NOMO-1 (cell line): ENCODE measurements at regions not wholly inside any gene's neighbourhood (a gene's known extent, or its start where the extent isn't known, plus 50 kb on each side); places are given as distances from the start of the nearest gene placed in this dataset.

Experiments
- DNase-seq, 2 experiments: peaks; one replicate each; lab custom pipeline; 2025; ENCODE audit not compliant: unreplicated experiment in 2 of 2; lab: John Stamatoyannopoulos, UW

DNA sequence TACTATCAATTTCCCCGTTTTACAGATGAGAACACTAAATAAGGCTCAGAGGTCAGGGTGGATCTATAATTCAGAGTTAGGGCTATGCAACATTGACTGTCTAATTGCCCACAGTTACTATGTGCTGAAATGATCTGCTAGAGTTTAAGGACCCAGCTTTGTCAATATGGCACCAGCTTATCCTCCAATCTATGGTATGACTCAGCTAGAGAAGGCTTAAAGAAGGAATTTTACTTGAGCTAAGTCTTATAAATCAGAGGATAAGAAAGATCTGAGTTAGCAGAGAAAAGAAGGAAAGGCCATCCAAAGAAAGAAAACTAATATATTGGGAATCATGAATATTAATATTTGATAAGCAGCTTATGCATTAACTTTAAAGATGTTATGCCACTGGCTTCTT lies 78.1 kb downstream of the ASB9 start:
- DNase-seq, result no peak

DNA sequence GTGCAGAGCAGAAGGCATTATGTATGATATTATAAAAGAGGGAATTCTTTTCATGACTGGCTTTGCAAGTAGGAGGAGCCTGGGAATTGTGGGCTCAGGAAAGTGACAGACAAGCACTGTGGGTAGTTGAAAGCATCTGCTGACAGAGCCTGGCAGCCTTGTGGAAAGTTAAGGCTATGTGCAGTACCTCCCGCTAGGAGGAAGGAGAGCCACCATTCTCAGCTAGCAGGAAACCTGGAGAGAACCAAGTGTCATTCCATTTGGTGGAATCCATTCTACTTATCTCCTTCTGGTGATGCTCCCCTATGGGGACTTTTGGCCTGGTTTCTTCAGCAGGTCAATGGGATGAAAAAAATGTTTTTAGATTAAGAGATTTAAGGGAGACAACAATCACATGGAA lies 81.8 kb downstream of the ASB9 start:
- DNase-seq, result no peak

DNA sequence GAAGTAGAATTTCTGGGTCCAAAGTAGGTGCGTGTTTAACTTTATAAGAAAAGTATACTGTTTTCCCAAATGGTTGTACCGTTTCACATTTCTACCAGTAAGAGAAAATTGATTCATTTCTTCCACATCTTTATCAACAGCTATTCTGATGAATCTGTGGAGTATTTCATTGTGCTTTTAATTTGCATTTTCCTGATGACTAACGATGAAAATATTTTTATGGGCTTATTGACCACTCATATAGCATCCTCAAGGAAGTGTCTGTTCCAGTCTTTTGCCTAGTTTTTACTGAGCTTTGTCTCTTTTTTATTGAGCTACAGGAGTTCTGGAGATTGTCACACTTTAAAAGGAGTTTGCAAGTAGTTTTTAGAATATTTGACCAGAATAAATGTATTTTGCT lies 92.6 kb downstream of the ASB9 start:
- DNase-seq, result no peak

DNA sequence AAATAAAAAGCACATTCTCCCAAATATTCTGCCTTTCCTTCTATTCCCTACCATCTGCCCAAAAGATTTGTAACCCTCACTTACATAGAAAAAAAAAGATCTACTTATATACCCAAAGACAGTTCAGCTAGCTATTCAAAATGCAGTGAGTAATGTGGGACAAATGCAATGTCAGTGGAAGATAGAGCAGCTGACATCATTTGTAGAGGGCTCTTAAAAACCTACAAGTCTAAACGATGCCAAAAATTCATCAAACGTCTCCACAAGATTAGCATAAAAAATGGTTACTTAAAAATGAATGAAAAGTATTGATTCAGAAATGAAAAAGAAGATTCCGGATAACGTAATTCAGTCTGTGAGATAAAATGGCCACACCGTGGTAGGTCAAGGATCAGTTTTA lies 96.5 kb downstream of the ASB9 start:
- DNase-seq, result no peak

DNA sequence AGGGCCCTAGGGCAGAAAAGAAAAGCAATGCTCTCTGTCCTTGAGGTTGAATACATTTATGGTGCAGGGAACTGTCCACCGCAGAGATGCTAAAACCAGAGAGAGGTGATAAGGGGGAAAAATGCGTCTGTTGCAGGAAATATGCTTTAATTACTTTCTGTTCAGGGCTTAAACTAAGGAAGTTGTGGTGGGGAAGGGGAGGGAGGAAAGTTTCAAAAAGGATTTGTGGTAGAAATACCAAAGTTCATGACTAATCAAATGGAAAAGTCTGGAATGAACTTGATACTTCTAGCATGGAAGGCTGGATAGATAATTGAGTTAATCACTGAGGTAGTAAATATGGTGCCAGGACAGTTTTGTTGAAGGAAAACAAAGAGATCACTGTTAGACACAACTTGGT lies 99.0 kb downstream of the ASB9 start:
- DNase-seq, result no peak

DNA sequence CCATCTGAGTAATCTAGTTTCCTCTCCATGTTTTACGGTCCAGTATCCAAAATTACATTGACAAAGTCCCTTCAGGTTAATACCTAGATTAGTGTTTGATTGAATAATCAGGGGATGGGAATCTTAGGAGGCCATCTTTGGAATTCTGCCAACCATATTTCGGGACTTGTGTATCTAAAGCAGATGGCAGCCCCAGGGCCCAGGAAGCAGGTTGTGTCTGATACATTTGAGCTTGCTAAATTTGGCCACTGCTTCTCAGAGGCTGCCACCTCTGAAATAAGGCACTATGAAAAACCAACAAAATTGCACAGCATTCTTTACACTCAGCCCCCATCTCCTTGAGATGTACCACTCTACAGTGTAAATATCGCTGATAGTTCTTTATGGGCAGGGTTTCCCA lies 102.1 kb downstream of the ASB9 start:
- DNase-seq, result no peak

DNA sequence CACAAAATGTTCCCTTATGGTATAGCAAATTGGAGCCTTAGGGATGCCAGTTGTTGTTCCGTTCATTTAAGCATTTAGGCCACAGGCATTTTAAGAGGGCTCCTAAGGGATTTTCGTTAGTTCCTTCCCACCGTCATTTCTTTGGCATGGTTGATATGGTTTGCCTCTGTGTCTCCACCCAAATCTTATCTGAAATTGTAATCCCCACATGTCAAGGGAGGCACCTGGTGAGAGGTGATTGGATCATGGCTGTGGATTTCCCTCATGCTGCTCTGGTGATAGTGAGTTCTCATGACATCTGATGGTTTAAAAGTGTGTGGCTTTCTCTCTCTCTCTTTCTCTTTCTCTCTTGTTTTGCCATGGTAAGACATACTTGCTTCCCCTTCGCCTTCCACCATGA lies 104.1 kb downstream of the ASB9 start:
- no peak for DNase-seq

DNA sequence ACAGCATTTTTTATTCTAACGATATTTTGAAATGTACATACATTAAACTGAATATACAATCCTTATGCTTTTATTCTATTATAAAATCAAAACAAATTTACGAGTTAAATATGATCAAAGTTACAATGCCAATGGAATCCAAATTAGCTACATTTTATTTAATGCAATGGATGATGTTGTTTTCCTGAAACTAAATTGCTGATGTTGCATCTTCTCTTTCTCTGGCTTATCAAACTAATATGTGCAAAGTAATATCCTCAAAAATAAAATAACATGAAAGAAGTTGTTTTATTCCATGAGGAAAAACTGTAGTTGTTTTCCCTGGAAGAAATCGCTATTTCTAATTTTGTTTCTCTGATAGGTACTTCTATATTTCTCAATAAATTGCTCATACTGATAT lies 106.8 kb downstream of the ASB9 start:
- DNase-seq, result no peak

DNA sequence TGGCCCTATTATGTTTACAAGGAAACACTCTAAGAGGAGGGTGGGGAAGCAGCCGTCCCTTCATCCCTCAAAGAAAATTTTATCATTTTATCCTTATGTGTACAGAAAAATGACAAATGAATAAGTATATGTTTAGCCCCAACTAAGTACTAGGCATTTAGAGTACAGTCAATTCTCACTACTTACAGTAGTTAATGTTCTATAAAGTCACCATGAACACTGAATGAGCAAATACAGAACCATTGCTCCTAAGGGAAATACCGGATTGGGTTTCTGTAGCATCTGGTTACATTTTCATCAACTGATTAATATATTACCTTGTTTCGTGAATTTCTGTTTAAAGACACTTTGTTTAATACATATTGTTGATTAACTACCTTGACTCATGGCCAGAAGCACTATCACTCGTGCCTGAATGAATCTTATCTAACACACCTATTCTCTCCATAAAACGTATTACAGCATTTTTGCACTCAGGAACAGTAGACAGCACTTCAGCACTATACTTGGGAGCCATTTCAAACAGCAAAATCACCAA lies 109.3 kb downstream of the ASB9 start:
- DNase-seq, result no peak

DNA sequence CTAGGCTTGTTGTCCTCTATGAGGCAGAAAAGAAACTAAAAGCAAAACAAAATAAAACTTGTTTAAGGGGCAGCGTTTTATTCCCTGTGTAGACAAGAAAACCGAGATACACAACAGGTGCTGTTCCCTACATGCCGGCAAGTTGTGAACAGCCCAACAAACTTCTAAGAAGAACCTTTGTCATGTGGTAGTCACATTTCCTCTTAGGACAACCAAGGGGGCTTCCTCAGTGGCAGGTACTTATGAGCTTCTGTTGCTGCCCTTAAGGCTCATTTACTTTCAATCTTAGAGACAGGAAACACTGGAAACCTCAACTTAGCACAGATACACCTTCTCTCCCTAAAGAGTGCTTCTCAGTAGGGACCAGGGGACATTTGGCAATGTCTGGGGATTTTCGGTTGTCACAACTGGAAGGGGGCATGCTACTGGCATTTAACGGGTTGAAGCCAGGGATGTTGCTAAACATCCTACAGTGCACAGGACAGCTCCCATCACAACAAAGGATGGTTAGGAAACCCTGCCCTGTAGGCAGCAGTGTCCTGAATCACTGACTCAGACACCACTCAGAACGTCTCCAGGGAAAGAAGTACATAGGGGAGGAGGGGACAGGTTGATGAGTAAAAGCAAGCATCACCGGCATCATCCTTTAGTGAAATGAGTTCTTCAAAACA lies 111.0 kb downstream of the ASB9 start:
- no peak for DNase-seq

DNA sequence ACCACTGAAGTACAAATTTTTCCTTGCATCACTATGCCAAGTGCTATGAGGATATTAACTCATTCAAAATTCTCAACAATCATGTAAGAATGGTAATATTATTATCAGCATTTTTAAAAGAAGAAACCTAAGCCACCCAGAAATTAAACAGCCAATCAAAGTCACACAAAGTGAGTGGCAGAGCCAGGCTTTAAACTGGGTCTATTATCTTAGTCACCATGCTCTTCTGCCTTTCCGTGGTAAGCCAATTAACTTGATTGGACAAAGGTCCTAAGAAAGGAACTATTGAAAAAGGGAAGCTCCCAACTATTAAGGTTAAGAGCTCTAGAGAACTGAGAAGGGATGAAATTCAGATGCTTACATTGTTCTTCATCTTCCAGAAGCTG lies 111.5 kb downstream of the ASB9 start:
- no peak for DNase-seq

DNA sequence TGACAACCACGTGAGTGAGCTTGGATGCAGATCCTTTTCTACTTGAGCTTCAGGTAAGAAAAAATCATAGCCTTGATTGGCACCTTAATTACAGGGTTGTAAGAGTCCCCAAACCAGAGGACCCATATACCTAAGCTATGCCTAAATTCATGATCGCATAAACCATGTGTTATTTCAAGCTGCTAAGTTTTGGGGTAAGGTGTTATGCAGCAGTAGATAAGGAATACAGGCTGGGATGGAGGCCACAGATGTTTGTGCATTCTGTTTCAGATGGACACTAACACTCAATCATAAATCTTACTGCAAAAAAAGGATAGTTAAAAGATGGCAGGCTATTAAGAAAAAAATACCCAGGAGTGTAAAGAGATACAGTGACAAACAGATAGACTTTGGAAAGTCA lies 112.3 kb downstream of the ASB9 start:
- DNase-seq, result no peak

DNA sequence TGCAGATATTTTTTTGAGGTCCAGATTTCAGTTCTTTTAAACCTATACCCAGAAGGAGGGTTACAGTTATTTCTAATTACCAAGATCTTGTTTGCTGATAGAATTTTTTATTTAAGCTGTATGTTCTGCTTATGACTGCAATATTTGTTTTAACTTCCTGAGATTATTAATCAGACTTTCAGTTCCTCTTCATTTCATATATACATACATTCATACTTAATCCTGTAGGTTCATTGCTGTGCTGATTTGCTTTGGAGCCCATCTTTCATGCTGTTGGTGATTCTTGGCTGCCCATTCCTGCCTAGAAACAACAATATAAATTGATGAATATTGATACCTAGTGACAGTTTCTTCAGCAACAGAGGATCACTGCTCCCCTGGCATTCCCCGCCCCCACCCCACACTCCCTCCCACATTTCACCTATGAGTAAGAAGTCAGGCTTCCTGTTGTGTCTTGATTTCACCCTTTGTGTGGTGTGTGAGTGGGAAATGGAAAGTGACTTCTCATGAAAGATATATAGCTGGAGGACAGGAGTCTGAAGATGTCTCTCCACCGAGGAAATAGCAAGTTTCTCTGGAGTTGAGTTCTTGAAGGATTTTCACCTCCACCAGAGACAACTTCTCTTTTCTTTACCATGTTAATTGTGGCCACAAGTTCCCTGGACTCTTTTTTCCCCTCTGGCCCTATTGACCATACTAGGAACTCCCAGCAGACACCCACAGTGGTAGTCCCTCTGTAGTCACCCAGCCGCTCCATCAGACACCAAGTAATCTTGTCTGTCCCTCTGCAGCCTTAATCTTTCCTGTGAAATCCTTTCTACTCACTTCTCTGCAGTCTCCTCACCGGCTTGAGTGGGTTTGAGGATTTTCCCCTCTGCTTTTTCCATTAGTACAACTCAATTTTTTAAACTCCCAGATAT lies 118.4 kb downstream of the ASB9 start:
- no peak for DNase-seq

DNA sequence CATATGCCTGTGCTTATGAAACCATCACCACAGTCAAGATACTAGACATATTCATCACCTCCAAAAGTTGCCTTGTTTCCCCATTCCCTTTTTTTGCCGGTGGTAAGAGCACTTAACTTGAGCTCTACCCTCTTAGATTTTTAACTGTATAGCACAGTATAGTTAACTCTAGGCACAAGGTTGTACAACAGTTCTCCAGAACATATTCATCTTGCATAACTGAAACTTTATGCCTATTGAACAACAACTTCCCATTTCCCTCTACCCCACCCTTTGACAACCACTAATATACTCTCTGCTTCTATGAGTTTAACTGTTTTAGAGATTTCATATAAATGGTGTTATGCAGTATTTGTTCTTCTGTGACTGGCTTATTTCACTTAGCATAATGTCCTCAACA lies 119.3 kb downstream of the ASB9 start:
- peak; percentile 26 to 48 for DNase-seq

DNA sequence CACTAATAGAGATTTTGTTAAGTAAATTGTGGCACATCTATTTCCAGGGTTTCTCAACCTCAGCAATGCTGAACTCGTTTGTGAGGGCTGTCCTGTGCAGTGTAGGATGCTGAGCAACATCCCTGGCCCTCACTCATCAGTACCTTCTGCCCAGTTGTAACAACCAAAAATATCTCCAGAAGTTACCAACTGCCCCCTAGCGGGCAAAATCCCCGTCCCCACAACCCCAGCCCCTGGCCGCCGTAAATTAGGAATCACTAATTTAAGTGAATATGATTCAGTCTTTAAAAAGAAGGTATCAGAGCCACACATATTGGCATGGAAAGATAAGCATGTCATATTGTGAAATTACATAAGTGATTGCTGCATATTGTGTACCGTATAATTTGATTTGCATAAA lies 123.4 kb downstream of the ASB9 start:
- DNase-seq, result no peak

DNA sequence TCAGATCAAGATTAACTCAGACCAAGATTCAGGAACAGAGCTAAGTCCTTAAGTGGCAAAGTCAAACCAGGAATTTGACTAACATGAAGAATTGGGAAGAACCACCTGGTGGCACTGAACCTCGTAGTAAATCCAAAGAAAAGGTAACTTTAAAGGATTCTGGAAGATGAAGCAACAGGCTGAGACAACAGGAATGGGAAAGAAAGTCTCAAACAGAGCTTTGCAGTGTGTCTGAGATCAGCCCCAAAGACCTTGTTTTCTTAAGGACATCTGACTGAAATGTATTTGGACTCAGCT lies 126.1 kb downstream of the ASB9 start:
- no peak for DNase-seq

DNA sequence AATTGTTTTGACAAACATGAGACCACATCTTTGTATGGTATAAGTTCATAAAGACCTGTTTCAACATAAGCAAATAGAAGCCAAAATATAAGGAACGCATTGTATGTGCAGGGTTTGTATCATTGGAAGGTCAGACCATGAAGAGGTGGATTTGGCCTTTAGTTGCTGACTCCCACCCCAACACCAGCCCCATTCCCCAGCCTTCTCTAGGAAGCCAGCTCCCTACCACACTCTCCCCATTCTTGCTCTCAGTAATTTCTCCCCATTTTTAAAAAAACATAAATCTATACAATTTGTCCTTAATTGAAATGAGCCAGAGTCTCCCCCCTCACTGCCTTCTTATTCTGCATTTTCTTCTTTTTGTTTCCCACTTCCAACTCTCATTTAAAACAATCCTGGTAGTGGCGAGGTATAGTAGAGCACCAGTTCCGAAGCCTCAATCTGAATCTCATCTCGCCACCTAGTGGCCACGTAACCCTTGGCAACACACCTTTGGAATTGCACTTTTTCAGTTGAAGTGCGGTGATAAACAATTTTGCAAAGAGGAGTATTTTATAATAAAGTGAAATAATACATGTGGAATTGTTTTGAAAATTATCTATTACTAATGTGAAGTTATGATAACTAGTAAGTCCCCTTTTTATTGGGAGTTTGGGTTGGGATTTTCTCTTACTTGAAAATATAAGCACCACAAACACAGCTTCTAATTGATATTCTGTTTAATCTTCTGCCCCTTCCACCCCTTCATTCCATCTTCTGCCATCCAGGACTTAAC lies 126.6 kb downstream of the ASB9 start:
- DNase-seq, result peak; percentile 10 to 32

DNA sequence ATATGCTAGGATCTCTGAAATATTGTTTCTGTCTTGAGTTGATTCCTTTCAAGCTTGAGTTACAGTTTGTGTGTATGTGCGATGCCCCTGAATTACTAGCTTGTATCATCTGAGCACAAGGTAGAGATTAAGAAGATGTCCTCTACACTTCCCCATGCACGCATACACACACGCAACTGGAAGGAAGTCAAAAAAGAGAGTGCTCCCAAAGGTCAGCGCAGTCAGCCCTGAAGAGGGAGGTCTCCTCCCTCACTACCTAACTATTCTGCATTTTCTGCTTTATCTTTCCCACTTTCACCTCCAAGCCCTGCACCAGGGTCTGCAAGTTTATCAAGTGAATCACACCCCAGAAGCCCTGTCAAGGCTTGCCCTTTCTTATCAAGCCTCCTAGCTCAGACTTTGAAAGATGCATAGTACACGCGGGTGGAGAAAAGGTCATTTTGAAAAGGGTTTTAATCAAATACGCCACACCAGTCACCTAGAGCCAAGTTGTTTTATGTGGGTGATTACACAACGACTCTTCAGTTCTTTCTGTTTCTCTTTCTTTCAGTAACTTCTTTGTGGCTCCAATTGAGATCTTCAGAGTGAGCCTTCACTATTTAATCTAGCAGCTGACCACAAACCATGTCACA lies 127.7 kb downstream of the ASB9 start:
- peak in 1 of 2 experiments; percentile 5 for DNase-seq

DNA sequence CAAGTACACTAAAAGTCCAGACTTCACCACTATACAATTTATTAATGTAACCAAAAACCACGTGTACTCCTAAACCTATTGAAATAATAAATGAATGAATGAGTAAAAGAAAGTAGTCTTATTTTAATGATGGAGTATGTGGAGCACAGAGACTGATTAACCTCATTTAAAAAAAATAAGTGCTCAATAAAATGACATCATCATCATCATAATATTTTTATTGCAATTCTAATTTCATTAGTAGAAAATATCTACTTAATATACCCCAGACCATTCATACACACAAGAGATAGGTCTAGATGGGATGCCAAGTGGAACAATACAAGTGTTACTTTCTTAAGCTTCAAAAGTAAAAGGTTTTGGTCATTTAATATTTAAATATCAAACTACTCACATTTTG lies 133.1 kb downstream of the ASB9 start:
- DNase-seq, result no peak

DNA sequence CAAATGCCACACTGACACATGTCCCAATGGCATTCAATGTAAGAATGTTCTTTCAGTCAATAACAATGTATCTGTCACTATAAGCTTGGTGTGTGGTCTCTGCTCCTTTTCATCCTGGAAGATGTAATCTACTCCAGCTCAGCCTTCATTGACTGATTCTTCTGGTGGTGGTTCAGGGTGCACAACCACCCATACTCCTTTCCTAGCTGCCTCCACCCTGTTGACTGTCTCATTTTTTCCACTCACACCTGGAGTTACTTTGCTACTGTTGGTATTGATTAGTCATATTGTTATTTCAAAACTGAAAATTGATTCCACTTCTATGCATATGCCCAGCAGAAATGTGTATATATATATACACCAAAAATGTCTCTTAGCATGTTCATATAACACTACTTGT lies 140.5 kb downstream of the ASB9 start:
- no peak for DNase-seq

DNA sequence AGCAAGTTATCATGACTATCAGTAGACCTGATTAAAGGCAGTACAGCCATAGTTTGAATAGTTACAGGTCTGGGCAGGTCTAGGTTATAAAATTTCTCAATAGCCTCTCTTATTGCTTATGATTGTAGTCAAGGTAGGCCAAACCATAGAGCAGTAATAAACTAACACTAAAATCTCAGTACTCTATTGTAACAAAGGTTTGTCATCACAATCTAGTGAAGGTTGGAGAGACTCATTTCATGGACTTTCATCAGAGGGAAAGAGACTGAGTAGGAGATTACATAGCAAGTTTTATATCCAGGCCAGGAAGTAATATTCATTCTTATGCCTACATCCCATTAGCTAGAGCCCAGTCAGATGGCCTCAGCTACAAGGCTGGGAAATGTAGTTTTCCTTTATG lies 141.0 kb downstream of the ASB9 start:
- DNase-seq, result no peak
